Astrocyte (in vitro differentiated cells and primary cell): ENCODE measurements at regions not wholly inside any gene's neighbourhood (a gene's known extent, or its start where the extent isn't known, plus 50 kb on each side); places are given as distances from the start of the nearest gene placed in this dataset.

Source experiments
- DNase-seq: peaks from one replicate; pipeline ENCODE4 v3.0.0-alpha.2; 2010; ENCODE audit warnings: low read depth
- FAIRE-seq: peaks from 2 replicates; lab custom pipeline; 2011; peaks lifted over from hg19 to GRCh38; lab: Jason Lieb, UNC
- H2AFZ ChIP-seq: 2 replicates; pipeline ENCODE4 v1.6.0; 2012; ENCODE audit warnings: low read depth, low read length, inconsistent platforms
- H3K27ac ChIP-seq: 2 replicates; pipeline ENCODE4 v1.5.1; 2011; ENCODE audit warnings: low read depth, low read length, inconsistent platforms
- H3K27me3 ChIP-seq: 2 replicates; pipeline ENCODE4 v1.6.0; 2011; ENCODE audit warnings: low read length, inconsistent platforms; ENCODE audit not compliant: insufficient read depth
- H3K36me3 ChIP-seq: 2 replicates; pipeline ENCODE4 v1.5.1; 2011; ENCODE audit warnings: low read length, inconsistent platforms; ENCODE audit not compliant: insufficient read depth
- H3K4me1 ChIP-seq: 2 replicates; pipeline ENCODE4 v1.5.1; 2011; ENCODE audit warnings: low read length, inconsistent platforms; ENCODE audit not compliant: insufficient read depth
- H3K4me2 ChIP-seq: 2 replicates; pipeline ENCODE4 v1.6.0; 2012; ENCODE audit warnings: low read length, inconsistent platforms
- H3K4me3 ChIP-seq: 2 replicates; pipeline ENCODE4 v1.5.1; 2011; ENCODE audit warnings: low read depth, mild to moderate bottlenecking, low read length, inconsistent platforms; ENCODE audit not compliant: insufficient read depth
- H3K79me2 ChIP-seq: 2 replicates; pipeline ENCODE4 v1.6.0; 2012; ENCODE audit warnings: mild to moderate bottlenecking, low read length, inconsistent platforms; ENCODE audit not compliant: insufficient read depth
- H3K9ac ChIP-seq: 2 replicates; pipeline ENCODE4 v1.6.0; 2012; ENCODE audit warnings: mild to moderate bottlenecking, low read length, inconsistent platforms
- H3K9me3 ChIP-seq: 2 replicates; pipeline ENCODE4 v1.5.1; 2012; ENCODE audit warnings: low read depth, mild to moderate bottlenecking, low read length, inconsistent platforms; ENCODE audit not compliant: insufficient read depth
- H4K20me1 ChIP-seq: 2 replicates; pipeline ENCODE4 v1.6.0; 2012; ENCODE audit warnings: low read length, inconsistent platforms; ENCODE audit not compliant: insufficient read depth
- H3K27ac Mint-ChIP-seq: one replicate; pipeline ENCODE4 v1.8.0; 2021; ENCODE audit warnings: mild to moderate bottlenecking, mixed read lengths; ENCODE audit not compliant: unreplicated experiment
- H3K27me3 Mint-ChIP-seq: one replicate; pipeline ENCODE4 v1.8.0; 2021; ENCODE audit warnings: low read depth, mixed read lengths; ENCODE audit not compliant: unreplicated experiment
- H3K36me3 Mint-ChIP-seq: one replicate; pipeline ENCODE4 v1.8.0; 2021; ENCODE audit warnings: low read depth, mixed read lengths; ENCODE audit not compliant: unreplicated experiment
- H3K4me1 Mint-ChIP-seq: one replicate; pipeline ENCODE4 v1.8.0; 2021; ENCODE audit warnings: low read depth, mixed read lengths; ENCODE audit not compliant: unreplicated experiment
- H3K4me3 Mint-ChIP-seq: one replicate; pipeline ENCODE4 v1.8.0; 2021; ENCODE audit warnings: mild to moderate bottlenecking, moderate library complexity, mixed read lengths; ENCODE audit not compliant: unreplicated experiment
- H3K9me3 Mint-ChIP-seq: one replicate; pipeline ENCODE4 v1.8.0; 2021; ENCODE audit warnings: mild to moderate bottlenecking, mixed read lengths; ENCODE audit not compliant: unreplicated experiment
- CTCF ChIP-seq: IDR thresholded peaks from 2 replicates; pipeline ENCODE4 v1.5.1; 2011; ENCODE audit warnings: low read depth, mild to moderate bottlenecking, inconsistent platforms, low read length, moderate library complexity; ENCODE audit not compliant: insufficient read depth
- EZH2 ChIP-seq: IDR thresholded peaks from 2 replicates; pipeline ENCODE4 v1.6.1; 2012; ENCODE audit warnings: mild to moderate bottlenecking, low read length, inconsistent platforms; ENCODE audit not compliant: insufficient read depth

GRCh38 chr2:236956031-236956618 is 129.6 kb upstream of the COPS8 start:
- peak; percentile 39 for DNase-seq
- peaks cover 11% of the 10 kb centered on the region for H3K9me3 Mint-ChIP-seq
- H3K4me3 Mint-ChIP-seq: no peak overlapping the region

DNA sequence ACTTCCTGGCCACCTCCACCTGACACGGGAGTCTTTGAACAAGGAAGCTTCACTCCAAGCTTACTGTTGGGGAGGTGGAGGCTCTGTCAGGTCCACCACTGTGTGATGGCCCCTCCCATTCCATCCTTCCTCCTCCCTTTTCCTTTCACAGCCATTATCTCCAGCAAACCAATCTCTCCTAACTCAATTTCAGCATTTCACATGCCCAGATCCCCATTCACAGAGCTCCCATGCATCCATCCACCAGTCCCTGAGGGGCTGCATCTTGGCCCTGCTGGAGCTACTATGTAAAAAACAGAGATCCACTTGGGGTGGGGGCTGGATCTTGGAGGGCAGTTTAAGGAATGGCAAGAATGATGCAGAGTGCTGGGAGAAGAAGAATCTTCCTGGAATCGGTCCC is 129.0 kb upstream of the COPS8 start:
- no peak overlapping the region for H3K4me3 Mint-ChIP-seq
- H3K27me3 Mint-ChIP-seq: peaks cover 13% of the 10 kb centered on the region
- H3K36me3 Mint-ChIP-seq: peaks cover 2% of the 10 kb centered on the region
- no peak overlapping the region for H3K4me3 ChIP-seq
- TF ChIP-seq EZH2 (no peak), CTCF (no peak)
- no peaks in the 10 kb centered on the region for H3K4me1 ChIP-seq
- no peak overlapping the region for H3K4me2 ChIP-seq
- DNase-seq (no peak), FAIRE-seq (no peak)
- peaks cover 6% of the 10 kb centered on the region for H3K4me1 Mint-ChIP-seq
- H4K20me1 ChIP-seq: no peaks in the 10 kb centered on the region
- H3K27me3 ChIP-seq: no peaks in the 10 kb centered on the region
- no peak overlapping the region for H3K27ac Mint-ChIP-seq
- no peak overlapping the region for H3K27ac ChIP-seq
- H3K9ac ChIP-seq: no peak overlapping the region
- H3K9me3 ChIP-seq: no peaks in the 10 kb centered on the region
- no peak overlapping the region for H2AFZ ChIP-seq
- H3K36me3 ChIP-seq: no peaks in the 10 kb centered on the region
- H3K79me2 ChIP-seq: no peaks in the 10 kb centered on the region
- H3K9me3 Mint-ChIP-seq: peaks cover 9% of the 10 kb centered on the region

More at GRCh38 chr2:236956031-236956618, 129.6 kb upstream of the COPS8 start:
- Histone ChIP-seq H3K4me2 (no peak overlapping the region), H3K36me3 (no peaks in the 10 kb centered on the region), H3K27me3 (no peaks in the 10 kb centered on the region), H3K4me1 (no peaks in the 10 kb centered on the region), H3K9me3 (no peaks in the 10 kb centered on the region), H3K9ac (no peak overlapping the region), H2AFZ (no peak overlapping the region), H3K4me3 (no peak overlapping the region), H4K20me1 (no peaks in the 10 kb centered on the region), H3K27ac (no peak overlapping the region), H3K79me2 (no peaks in the 10 kb centered on the region)
- Mint-ChIP-seq H3K36me3 (peaks cover 2% of the 10 kb centered on the region), H3K4me1 (peaks cover 6% of the 10 kb centered on the region), H3K27me3 (peaks cover 13% of the 10 kb centered on the region), H3K27ac (no peak overlapping the region)
- no peak for FAIRE-seq
- TF ChIP-seq EZH2: no peak
- no peak for TF ChIP-seq CTCF

GRCh38 chr2:236959036-236959435 is 126.7 kb upstream of the COPS8 start:
- TF ChIP-seq EZH2 (no peak), CTCF (no peak)
- Mint-ChIP-seq H3K27ac (no peak overlapping the region), H3K9me3 (peaks cover 9% of the 10 kb centered on the region), H3K36me3 (peaks cover 2% of the 10 kb centered on the region), H3K4me3 (no peak overlapping the region), H3K4me1 (peaks cover 6% of the 10 kb centered on the region), H3K27me3 (peaks cover 15% of the 10 kb centered on the region)
- H3K9ac ChIP-seq: no peak overlapping the region
- no peaks in the 10 kb centered on the region for H3K79me2 ChIP-seq
- H3K27ac ChIP-seq: no peak overlapping the region
- no peak overlapping the region for H2AFZ ChIP-seq
- no peaks in the 10 kb centered on the region for H3K36me3 ChIP-seq
- H3K4me1 ChIP-seq: no peaks in the 10 kb centered on the region
- H4K20me1 ChIP-seq: no peaks in the 10 kb centered on the region
- no peak overlapping the region for H3K4me2 ChIP-seq
- FAIRE-seq (no peak), DNase-seq (no peak)
- no peak overlapping the region for H3K4me3 ChIP-seq
- no peaks in the 10 kb centered on the region for H3K9me3 ChIP-seq
- no peaks in the 10 kb centered on the region for H3K27me3 ChIP-seq
